Panc1 (cell line): ENCODE measurements at regions not wholly inside any gene's neighbourhood (a gene's known extent, or its start where the extent isn't known, plus 50 kb on each side); places are given as distances from the start of the nearest gene placed in this dataset.

Experiments used
- TF ChIP-seq, protein P1 (sequence below): fragments of 450-650 bp; IDR thresholded peaks from 2 replicates; pipeline ENCODE4 v1.5.1; 2017; ENCODE audit warnings: mild to moderate bottlenecking
- TF ChIP-seq, protein P2 (sequence below), 2 experiments: IDR thresholded peaks; 2 replicates each; pipeline ENCODE4 v1.6.1; 2011 to 2012; ENCODE audit warnings: low read depth in 2 of 2, control low read depth in 1 of 2, low read length in 1 of 2, mild to moderate bottlenecking in 1 of 2, moderate library complexity in 1 of 2; ENCODE audit not compliant: insufficient read depth in 1 of 2

DNA sequence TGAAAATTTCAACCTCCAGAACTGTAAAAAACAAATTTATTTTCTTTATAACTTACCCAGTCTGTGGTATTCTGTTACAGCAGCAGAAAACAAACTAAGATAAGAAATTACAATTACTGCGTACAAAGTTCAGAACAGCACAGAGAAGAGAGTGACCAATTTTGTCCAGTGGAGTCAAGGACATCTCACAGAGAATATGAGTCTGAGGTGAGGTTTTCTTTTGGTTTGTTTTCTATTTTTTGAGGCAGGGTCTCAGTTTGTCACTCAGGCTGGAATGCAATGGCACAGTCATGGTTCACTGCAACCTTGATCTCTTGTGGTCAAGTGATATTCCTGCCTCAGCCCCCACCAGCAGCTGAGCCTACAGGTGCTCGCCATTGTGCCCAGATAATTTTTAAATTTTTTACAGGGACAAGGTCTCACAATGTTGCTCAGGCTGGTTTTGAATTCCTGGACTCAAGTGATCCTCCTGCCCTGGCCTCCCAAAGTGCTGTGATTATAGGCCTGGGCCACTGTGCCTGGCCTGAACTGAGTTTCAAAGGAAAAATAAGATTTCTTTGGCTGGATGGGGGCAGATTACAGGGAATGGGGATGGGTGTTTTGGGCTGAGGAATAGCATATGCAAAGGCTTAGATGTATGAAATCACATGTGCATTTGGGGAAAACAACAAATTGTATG is 201.1 kb upstream of the USP24 start:
- TF ChIP-seq, protein P1, sequence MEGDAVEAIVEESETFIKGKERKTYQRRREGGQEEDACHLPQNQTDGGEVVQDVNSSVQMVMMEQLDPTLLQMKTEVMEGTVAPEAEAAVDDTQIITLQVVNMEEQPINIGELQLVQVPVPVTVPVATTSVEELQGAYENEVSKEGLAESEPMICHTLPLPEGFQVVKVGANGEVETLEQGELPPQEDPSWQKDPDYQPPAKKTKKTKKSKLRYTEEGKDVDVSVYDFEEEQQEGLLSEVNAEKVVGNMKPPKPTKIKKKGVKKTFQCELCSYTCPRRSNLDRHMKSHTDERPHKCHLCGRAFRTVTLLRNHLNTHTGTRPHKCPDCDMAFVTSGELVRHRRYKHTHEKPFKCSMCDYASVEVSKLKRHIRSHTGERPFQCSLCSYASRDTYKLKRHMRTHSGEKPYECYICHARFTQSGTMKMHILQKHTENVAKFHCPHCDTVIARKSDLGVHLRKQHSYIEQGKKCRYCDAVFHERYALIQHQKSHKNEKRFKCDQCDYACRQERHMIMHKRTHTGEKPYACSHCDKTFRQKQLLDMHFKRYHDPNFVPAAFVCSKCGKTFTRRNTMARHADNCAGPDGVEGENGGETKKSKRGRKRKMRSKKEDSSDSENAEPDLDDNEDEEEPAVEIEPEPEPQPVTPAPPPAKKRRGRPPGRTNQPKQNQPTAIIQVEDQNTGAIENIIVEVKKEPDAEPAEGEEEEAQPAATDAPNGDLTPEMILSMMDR, result no peak
- TF ChIP-seq, protein P2, sequence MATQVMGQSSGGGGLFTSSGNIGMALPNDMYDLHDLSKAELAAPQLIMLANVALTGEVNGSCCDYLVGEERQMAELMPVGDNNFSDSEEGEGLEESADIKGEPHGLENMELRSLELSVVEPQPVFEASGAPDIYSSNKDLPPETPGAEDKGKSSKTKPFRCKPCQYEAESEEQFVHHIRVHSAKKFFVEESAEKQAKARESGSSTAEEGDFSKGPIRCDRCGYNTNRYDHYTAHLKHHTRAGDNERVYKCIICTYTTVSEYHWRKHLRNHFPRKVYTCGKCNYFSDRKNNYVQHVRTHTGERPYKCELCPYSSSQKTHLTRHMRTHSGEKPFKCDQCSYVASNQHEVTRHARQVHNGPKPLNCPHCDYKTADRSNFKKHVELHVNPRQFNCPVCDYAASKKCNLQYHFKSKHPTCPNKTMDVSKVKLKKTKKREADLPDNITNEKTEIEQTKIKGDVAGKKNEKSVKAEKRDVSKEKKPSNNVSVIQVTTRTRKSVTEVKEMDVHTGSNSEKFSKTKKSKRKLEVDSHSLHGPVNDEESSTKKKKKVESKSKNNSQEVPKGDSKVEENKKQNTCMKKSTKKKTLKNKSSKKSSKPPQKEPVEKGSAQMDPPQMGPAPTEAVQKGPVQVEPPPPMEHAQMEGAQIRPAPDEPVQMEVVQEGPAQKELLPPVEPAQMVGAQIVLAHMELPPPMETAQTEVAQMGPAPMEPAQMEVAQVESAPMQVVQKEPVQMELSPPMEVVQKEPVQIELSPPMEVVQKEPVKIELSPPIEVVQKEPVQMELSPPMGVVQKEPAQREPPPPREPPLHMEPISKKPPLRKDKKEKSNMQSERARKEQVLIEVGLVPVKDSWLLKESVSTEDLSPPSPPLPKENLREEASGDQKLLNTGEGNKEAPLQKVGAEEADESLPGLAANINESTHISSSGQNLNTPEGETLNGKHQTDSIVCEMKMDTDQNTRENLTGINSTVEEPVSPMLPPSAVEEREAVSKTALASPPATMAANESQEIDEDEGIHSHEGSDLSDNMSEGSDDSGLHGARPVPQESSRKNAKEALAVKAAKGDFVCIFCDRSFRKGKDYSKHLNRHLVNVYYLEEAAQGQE (IDR thresholded peaks at IDR 0.05; ENCODE audit: insufficient read depth in 1 of 2, low read depth in 2 of 2, low read length in 1 of 2), result no peak
